ENCODE measurements at regions not wholly inside any gene's neighbourhood (a gene's known extent, or its start where the extent isn't known, plus 50 kb on each side); places are given as distances from the start of the nearest gene placed in this dataset.
A peak's percentile ranks its signal among the peaks of the same experiment; 100 is the strongest.

DNA sequence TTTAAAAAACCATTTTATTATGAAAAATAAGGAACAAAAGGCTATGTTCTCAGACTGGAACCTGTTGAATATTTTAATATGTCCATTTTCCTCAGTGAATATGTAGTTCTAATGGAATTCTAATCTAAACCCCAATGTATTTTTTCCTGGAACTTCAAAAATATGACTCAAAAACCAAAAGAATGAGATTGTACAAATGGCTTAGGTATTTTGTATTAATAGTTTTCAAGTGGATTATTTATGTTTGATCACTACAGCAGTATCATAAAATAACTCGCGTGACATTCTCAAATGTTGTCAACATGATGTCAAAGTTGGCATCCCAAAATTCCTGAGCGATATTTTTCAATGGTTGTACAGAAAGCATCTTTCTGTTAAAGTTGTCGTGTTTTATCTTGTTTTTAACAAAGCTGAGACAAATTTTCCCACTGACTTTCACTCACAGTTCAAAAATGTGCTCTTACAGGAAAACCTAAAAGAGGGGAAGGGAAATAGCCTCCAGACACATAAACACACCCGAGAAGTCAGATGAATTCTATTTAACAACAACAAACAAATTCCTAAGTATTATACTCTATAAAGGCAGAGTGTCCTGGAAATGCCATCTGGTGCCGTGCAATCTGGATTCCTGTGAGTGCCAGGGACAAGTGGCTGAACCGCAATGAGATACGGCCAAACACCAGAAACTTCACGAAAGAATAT, 68.1 kb upstream of the TAS2R1 start:
- TF ChIP-seq EZH2phosphoT487 (IDR thresholded peaks at IDR 0.05; ENCODE audit: low read depth, severe bottlenecking, unreplicated experiment), result no peak
- TF ChIP-seq EZH2 (IDR thresholded peaks at IDR 0.05; ENCODE audit: borderline replicate concordance), result no peak
- TF ChIP-seq, protein P1, sequence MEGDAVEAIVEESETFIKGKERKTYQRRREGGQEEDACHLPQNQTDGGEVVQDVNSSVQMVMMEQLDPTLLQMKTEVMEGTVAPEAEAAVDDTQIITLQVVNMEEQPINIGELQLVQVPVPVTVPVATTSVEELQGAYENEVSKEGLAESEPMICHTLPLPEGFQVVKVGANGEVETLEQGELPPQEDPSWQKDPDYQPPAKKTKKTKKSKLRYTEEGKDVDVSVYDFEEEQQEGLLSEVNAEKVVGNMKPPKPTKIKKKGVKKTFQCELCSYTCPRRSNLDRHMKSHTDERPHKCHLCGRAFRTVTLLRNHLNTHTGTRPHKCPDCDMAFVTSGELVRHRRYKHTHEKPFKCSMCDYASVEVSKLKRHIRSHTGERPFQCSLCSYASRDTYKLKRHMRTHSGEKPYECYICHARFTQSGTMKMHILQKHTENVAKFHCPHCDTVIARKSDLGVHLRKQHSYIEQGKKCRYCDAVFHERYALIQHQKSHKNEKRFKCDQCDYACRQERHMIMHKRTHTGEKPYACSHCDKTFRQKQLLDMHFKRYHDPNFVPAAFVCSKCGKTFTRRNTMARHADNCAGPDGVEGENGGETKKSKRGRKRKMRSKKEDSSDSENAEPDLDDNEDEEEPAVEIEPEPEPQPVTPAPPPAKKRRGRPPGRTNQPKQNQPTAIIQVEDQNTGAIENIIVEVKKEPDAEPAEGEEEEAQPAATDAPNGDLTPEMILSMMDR (IDR thresholded peaks at IDR 0.05; ENCODE audit: poor library complexity), result no peak
- Histone ChIP-seq H3K4me3 (no peak overlapping the region), H3K79me2 (no peaks in the 10 kb centered on the region), H3K27me3 (no peaks in the 10 kb centered on the region), H2AFZ (no peak overlapping the region), H4K20me1 (ENCODE audit: insufficient read depth, poor library complexity, severe bottlenecking) (no peaks in the 10 kb centered on the region), H3K9me2 (replicated peaks; ENCODE audit: insufficient read depth) (no peaks in the 10 kb centered on the region), H3K27ac (no peak overlapping the region), H3K4me2 (peak overlapping the region; percentile 45), H3K9me3 (ENCODE audit: low read depth) (no peaks in the 10 kb centered on the region), H3K4me1 (ENCODE audit: insufficient read depth) (peaks cover 5% of the 10 kb centered on the region), H3K36me3 (replicated peaks; ENCODE audit: insufficient read depth, low read depth) (no peaks in the 10 kb centered on the region)
- DNase-seq (ENCODE audit: low spot score), result no peak
- 61% methylated on average over 9 of the region's 9 CpGs for WGBS (ENCODE audit: low lambda C conversion rate, missing lambda C conversion rate)

DNA sequence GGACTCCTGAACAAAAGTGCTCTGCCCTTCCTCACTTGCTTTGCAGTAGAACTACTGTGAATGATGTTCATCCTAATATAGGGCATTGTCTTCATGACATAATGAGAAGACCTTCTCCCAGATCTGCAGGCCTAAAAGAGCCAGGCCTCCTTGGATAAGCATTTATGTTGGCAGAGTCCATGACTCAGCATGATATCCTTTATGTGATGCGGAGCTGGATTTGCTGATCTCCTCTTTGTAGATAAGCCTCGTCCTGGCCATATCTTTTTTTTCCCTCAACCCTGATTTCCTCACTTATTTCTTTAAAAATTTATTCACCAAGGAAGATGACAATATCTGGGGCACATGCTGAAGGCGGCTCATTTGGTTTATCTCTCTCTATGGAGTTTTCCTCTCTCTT, 62.4 kb upstream of the TAS2R1 start:
- no peaks in the 10 kb centered on the region for H3K79me2 ChIP-seq
- H3K27me3 ChIP-seq, result no peaks in the 10 kb centered on the region
- no peak for DNase-seq (ENCODE audit: low spot score)
- no peaks in the 10 kb centered on the region for H3K4me1 ChIP-seq (ENCODE audit: insufficient read depth)
- H3K27ac ChIP-seq, result no peak overlapping the region
- no peak overlapping the region for H3K4me3 ChIP-seq
- H3K36me3 ChIP-seq (replicated peaks; ENCODE audit: insufficient read depth, low read depth), result no peaks in the 10 kb centered on the region
- no peak overlapping the region for H2AFZ ChIP-seq
- H3K4me2 ChIP-seq, result no peak overlapping the region
- no peaks in the 10 kb centered on the region for H4K20me1 ChIP-seq (ENCODE audit: insufficient read depth, poor library complexity, severe bottlenecking)
- H3K9me3 ChIP-seq (ENCODE audit: low read depth), result no peaks in the 10 kb centered on the region
- H3K9me2 ChIP-seq (replicated peaks; ENCODE audit: insufficient read depth), result no peaks in the 10 kb centered on the region
- TF ChIP-seq EZH2phosphoT487 (IDR thresholded peaks at IDR 0.05; ENCODE audit: low read depth, severe bottlenecking, unreplicated experiment), result no peak
- TF ChIP-seq, protein P1 (IDR thresholded peaks at IDR 0.05; ENCODE audit: poor library complexity), result no peak
- TF ChIP-seq EZH2 (IDR thresholded peaks at IDR 0.05; ENCODE audit: borderline replicate concordance), result no peak
- 58% methylated on average over 3 of the region's 3 CpGs for WGBS (ENCODE audit: low lambda C conversion rate, missing lambda C conversion rate)

DNA sequence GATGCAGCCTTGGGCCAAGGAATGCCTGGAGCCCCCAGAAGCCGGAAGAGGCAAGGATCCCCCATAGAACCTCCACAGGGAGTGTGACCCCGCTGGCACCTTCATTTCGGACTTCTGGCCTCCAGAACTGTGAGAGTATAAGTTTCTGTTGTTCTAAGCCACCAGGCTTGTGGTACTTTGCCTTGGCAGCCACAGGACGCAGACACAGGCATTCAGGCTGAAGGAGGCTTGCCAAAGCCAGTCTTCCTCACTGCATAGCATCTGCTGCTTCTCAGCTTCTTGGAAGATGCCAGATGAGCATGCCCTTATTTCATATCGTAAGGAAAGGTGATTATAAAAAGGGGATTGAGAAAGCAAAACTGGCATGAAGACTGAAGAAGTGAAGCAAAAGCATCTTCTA, 61.1 kb upstream of the TAS2R1 start:
- no peaks in the 10 kb centered on the region for H3K9me2 ChIP-seq (replicated peaks; ENCODE audit: insufficient read depth)
- H2AFZ ChIP-seq, result no peak overlapping the region
- DNase-seq (ENCODE audit: low spot score), result no peak
- no peak overlapping the region for H3K27ac ChIP-seq
- no peaks in the 10 kb centered on the region for H3K4me1 ChIP-seq (ENCODE audit: insufficient read depth)
- H3K4me3 ChIP-seq, result no peak overlapping the region
- H3K36me3 ChIP-seq (replicated peaks; ENCODE audit: insufficient read depth, low read depth), result no peaks in the 10 kb centered on the region
- H3K4me2 ChIP-seq, result no peak overlapping the region
- 91% methylated on average over 5 of the region's 5 CpGs for WGBS (ENCODE audit: low lambda C conversion rate, missing lambda C conversion rate)
- no peaks in the 10 kb centered on the region for H4K20me1 ChIP-seq (ENCODE audit: insufficient read depth, poor library complexity, severe bottlenecking)
- H3K9me3 ChIP-seq (ENCODE audit: low read depth), result no peaks in the 10 kb centered on the region
- TF ChIP-seq, protein P1 (IDR thresholded peaks at IDR 0.05; ENCODE audit: poor library complexity), result no peak
- no peak for TF ChIP-seq EZH2 (IDR thresholded peaks at IDR 0.05; ENCODE audit: borderline replicate concordance)
- no peak for TF ChIP-seq EZH2phosphoT487 (IDR thresholded peaks at IDR 0.05; ENCODE audit: low read depth, severe bottlenecking, unreplicated experiment)
- H3K79me2 ChIP-seq, result no peaks in the 10 kb centered on the region
- no peaks in the 10 kb centered on the region for H3K27me3 ChIP-seq

Measured in hepatocyte (in vitro differentiated cells).